ENCODE measurements at regions not wholly inside any gene's neighbourhood (a gene's known extent, or its start where the extent isn't known, plus 50 kb on each side); places are given as distances from the start of the nearest gene placed in this dataset.

- H2AFZ ChIP-seq (ENCODE audit: insufficient read depth, low read depth, low read length, poor library complexity, severe bottlenecking): no peak overlapping the region
- CTCF ChIA-PET: no interaction called here
Observed at GRCh38 chr5:60229691-60230185, 336.2 kb upstream of the PDE4D start.

DNA sequence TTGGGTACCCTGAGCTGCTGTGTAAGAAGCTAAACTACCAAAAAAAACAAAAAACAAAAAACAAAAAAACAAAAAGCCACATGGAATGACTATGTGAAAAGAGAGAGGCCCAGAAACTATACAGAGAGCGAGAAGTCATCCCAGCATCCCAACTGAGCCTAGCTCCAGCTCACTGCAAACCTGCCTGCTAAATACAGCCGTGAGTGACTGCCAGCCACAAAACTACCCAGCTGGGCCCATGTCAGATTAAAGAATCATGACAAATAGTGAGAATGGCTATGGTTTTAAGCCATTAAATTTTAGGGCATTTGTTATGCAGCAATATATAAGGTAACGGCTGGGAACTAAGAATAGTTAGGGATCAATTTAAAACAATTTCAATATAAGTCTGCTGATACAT lies 335.1 kb upstream of the PDE4D start:
- Histone ChIP-seq H3K9ac (ENCODE audit: low read length) (no peak overlapping the region), H2AFZ (ENCODE audit: insufficient read depth, low read depth, low read length, poor library complexity, severe bottlenecking) (no peak overlapping the region), H3K27ac (ENCODE audit: low read length in 2 of 2) (no peak overlapping the region), H3K4me3 (ENCODE audit: control extremely low read depth in 1 of 5, extremely low read depth in 1 of 5, insufficient read depth in 1 of 5, low read depth in 2 of 5, low read length in 4 of 5) (no peak overlapping the region), H3K9me3 (ENCODE audit: control extremely low read depth in 1 of 3, control insufficient read depth in 2 of 3, insufficient read depth in 1 of 3, low read length in 2 of 3) (no peaks in the 10 kb centered on the region), H4K20me1 (ENCODE audit: control insufficient read depth, insufficient read depth, low read length, poor library complexity, severe bottlenecking) (no peaks in the 10 kb centered on the region), H3K36me3 (replicated peaks in 1 of 2; ENCODE audit: control extremely low read depth in 1 of 2, control insufficient read depth in 1 of 2, extremely low read depth in 1 of 2, insufficient read depth in 2 of 2, low read length in 1 of 2) (no peaks in the 10 kb centered on the region), H3K79me2 (ENCODE audit: control insufficient read depth, insufficient read depth, low read length) (no peaks in the 10 kb centered on the region), H3K4me2 (replicated peaks; ENCODE audit: low read depth, low read length, poor library complexity, severe bottlenecking) (no peak overlapping the region), H3K27me3 (replicated peaks in 1 of 4; ENCODE audit: control extremely low read depth in 1 of 4, control insufficient read depth in 3 of 4, insufficient read depth in 4 of 4, low read length in 3 of 4) (no peaks in the 10 kb centered on the region), H3K4me1 (ENCODE audit: control insufficient read depth in 2 of 2, insufficient read depth in 2 of 2, low read length in 2 of 2) (no peaks in the 10 kb centered on the region)
- no peak overlapping the region for H3K4me3 Mint-ChIP-seq
- no peak for ATAC-seq (ENCODE audit: low read depth)
- H3K4me1 Mint-ChIP-seq: no peaks in the 10 kb centered on the region
- intact Hi-C loops (cut with micrococcal nuclease): no loop called here
- ChIA-PET POLR2A (no interaction called here), CTCF (no interaction called here)
- no peaks in the 10 kb centered on the region for H3K9me3 Mint-ChIP-seq (ENCODE audit: insufficient read depth)
- TF ChIP-seq CTCF (IDR thresholded peaks at IDR 0.05) (no peak), EZH2 (IDR thresholded peaks at IDR 0.05; ENCODE audit: borderline replicate concordance, insufficient read depth, low read depth, low read length, poor library complexity, severe bottlenecking) (no peak)
- no peak overlapping the region for H3K27ac Mint-ChIP-seq
- no CpG with 5 or more reads among the region's 3 CpGs for WGBS (ENCODE audit: insufficient coverage)
- no peak for DNase-seq
- H3K27me3 Mint-ChIP-seq: no peaks in the 10 kb centered on the region

More at GRCh38 chr5:60229691-60230185, 336.2 kb upstream of the PDE4D start:
- intact Hi-C loops (cut with micrococcal nuclease): no loop called here
- H4K20me1 ChIP-seq (ENCODE audit: control insufficient read depth, insufficient read depth, low read length, poor library complexity, severe bottlenecking): no peaks in the 10 kb centered on the region
- no peak overlapping the region for H3K4me3 ChIP-seq (ENCODE audit: control extremely low read depth in 1 of 5, extremely low read depth in 1 of 5, insufficient read depth in 1 of 5, low read depth in 2 of 5, low read length in 4 of 5)
- no peak for ATAC-seq (ENCODE audit: low read depth)
- Mint-ChIP-seq H3K27me3 (no peaks in the 10 kb centered on the region), H3K4me3 (no peak overlapping the region), H3K27ac (no peak overlapping the region), H3K9me3 (ENCODE audit: insufficient read depth) (no peaks in the 10 kb centered on the region), H3K4me1 (no peaks in the 10 kb centered on the region)
- TF ChIP-seq EZH2 (IDR thresholded peaks at IDR 0.05; ENCODE audit: borderline replicate concordance, insufficient read depth, low read depth, low read length, poor library complexity, severe bottlenecking) (no peak), CTCF (IDR thresholded peaks at IDR 0.05) (no peak)
- no peak for DNase-seq
- no peaks in the 10 kb centered on the region for H3K9me3 ChIP-seq (ENCODE audit: control extremely low read depth in 1 of 3, control insufficient read depth in 2 of 3, insufficient read depth in 1 of 3, low read length in 2 of 3)
- no peak overlapping the region for H3K27ac ChIP-seq (ENCODE audit: low read length in 2 of 2)
- no peaks in the 10 kb centered on the region for H3K27me3 ChIP-seq (replicated peaks in 1 of 4; ENCODE audit: control extremely low read depth in 1 of 4, control insufficient read depth in 3 of 4, insufficient read depth in 4 of 4, low read length in 3 of 4)
- POLR2A ChIA-PET: no interaction called here
- H3K9ac ChIP-seq (ENCODE audit: low read length): no peak overlapping the region
- no peaks in the 10 kb centered on the region for H3K4me1 ChIP-seq (ENCODE audit: control insufficient read depth in 2 of 2, insufficient read depth in 2 of 2, low read length in 2 of 2)
- no peak overlapping the region for H3K4me2 ChIP-seq (replicated peaks; ENCODE audit: low read depth, low read length, poor library complexity, severe bottlenecking)
- no peaks in the 10 kb centered on the region for H3K36me3 ChIP-seq (replicated peaks in 1 of 2; ENCODE audit: control extremely low read depth in 1 of 2, control insufficient read depth in 1 of 2, extremely low read depth in 1 of 2, insufficient read depth in 2 of 2, low read length in 1 of 2)
- H3K79me2 ChIP-seq (ENCODE audit: control insufficient read depth, insufficient read depth, low read length): no peaks in the 10 kb centered on the region
